Ishikawa (cell line): ENCODE measurements at regions not wholly inside any gene's neighbourhood (a gene's known extent, or its start where the extent isn't known, plus 50 kb on each side); places are given as distances from the start of the nearest gene placed in this dataset.

ENCODE experiments used
- CEBPB ChIP-seq: IDR thresholded peaks from 2 replicates; pipeline ENCODE4 v1.6.1; 2012
- EGR1 ChIP-seq: IDR thresholded peaks from 2 replicates; pipeline ENCODE4 v1.6.1; 2012
- NFIC ChIP-seq: IDR thresholded peaks from 2 replicates; pipeline ENCODE4 v1.6.1; 2012
- RAD21 ChIP-seq: IDR thresholded peaks from 2 replicates; pipeline ENCODE4 v1.6.1; 2012; ENCODE audit warnings: low read depth
- TAF1 ChIP-seq: IDR thresholded peaks from 2 replicates; pipeline ENCODE4 v1.6.1; 2012; ENCODE audit warnings: low read depth, mild to moderate bottlenecking
- TCF12 ChIP-seq: IDR thresholded peaks from 2 replicates; pipeline ENCODE4 v1.6.1; 2012; ENCODE audit warnings: low read depth
- TEAD4 ChIP-seq: IDR thresholded peaks from 2 replicates; pipeline ENCODE4 v1.6.1; 2012
- ZBTB7A ChIP-seq: IDR thresholded peaks from 2 replicates; pipeline ENCODE4 v1.6.1; 2012; ENCODE audit warnings: low read depth
- TF ChIP-seq, protein P1 (sequence below): IDR thresholded peaks from 2 replicates; pipeline ENCODE4 v1.6.1; 2012; ENCODE audit warnings: low read depth, mild to moderate bottlenecking
- TF ChIP-seq, protein P2 (sequence below): IDR thresholded peaks from 2 replicates; pipeline ENCODE4 v1.6.1; 2012

DNA sequence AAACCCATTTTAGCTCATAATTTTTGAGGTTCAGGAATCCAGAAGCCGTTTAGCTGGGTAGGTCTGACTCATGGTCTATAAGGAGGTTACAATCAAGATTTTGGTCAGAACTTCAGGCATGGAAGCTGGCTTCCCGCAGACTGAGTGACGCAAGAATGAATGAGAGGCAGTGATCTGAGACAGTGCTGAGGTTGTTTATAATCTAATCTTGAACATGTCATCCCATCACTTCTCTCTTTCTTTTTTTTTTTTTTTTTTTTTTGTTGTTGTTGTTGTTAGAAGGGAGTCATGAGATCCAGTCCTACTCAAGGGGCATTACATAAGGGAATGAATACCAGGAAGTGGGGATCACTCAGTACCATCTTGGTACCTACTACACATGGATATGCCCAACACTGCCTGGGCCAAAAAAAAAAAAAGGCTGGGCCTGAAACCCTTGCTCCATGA is 217.4 kb downstream of the DLEU7 start:
- TF ChIP-seq RAD21 (no peak), NFIC (no peak), EGR1 (no peak), ZBTB7A (no peak), TCF12 (no peak), TEAD4 (no peak), TAF1 (no peak), CEBPB (no peak)
- TF ChIP-seq, protein P1, sequence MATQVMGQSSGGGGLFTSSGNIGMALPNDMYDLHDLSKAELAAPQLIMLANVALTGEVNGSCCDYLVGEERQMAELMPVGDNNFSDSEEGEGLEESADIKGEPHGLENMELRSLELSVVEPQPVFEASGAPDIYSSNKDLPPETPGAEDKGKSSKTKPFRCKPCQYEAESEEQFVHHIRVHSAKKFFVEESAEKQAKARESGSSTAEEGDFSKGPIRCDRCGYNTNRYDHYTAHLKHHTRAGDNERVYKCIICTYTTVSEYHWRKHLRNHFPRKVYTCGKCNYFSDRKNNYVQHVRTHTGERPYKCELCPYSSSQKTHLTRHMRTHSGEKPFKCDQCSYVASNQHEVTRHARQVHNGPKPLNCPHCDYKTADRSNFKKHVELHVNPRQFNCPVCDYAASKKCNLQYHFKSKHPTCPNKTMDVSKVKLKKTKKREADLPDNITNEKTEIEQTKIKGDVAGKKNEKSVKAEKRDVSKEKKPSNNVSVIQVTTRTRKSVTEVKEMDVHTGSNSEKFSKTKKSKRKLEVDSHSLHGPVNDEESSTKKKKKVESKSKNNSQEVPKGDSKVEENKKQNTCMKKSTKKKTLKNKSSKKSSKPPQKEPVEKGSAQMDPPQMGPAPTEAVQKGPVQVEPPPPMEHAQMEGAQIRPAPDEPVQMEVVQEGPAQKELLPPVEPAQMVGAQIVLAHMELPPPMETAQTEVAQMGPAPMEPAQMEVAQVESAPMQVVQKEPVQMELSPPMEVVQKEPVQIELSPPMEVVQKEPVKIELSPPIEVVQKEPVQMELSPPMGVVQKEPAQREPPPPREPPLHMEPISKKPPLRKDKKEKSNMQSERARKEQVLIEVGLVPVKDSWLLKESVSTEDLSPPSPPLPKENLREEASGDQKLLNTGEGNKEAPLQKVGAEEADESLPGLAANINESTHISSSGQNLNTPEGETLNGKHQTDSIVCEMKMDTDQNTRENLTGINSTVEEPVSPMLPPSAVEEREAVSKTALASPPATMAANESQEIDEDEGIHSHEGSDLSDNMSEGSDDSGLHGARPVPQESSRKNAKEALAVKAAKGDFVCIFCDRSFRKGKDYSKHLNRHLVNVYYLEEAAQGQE, result no peak
- TF ChIP-seq, protein P2, sequence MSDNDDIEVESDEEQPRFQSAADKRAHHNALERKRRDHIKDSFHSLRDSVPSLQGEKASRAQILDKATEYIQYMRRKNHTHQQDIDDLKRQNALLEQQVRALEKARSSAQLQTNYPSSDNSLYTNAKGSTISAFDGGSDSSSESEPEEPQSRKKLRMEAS, result no peak
